MM.1S (cell line): ENCODE measurements at regions not wholly inside any gene's neighbourhood (a gene's known extent, or its start where the extent isn't known, plus 50 kb on each side); places are given as distances from the start of the nearest gene placed in this dataset.
"Not testable (repeated sequence)": the region's sequence is repeated elsewhere in the genome, so short reads cannot be mapped to it uniquely, and the experiment has no call there.

ENCODE experiments used
- DNase-seq: peaks from one replicate; pipeline ENCODE4 v3.0.0-alpha.2; 2015
- H2AFZ ChIP-seq: fragments of 300-600 bp; sonication (generic); 2 replicates; pipeline ENCODE4 v1.6.0; 2016; ENCODE audit warnings: antibody characterized with exemption, low read length
- H3F3A ChIP-seq: fragments of 300-600 bp; sonication (generic); 2 replicates; pipeline ENCODE4 v1.6.1; 2016; ENCODE audit warnings: mild to moderate bottlenecking, antibody characterized with exemption, low read length, moderate library complexity, mixed read lengths; ENCODE audit not compliant: insufficient read depth
- H3K27ac ChIP-seq: fragments of 300-600 bp; sonication (generic); 2 replicates; pipeline ENCODE4 v1.5.1; 2016; ENCODE audit warnings: mild to moderate bottlenecking, low read length
- H3K27me3 ChIP-seq: fragments of 300-600 bp; sonication (generic); replicated peaks from 2 replicates; pipeline ENCODE4 v1.6.0; 2016; ENCODE audit warnings: low read length; ENCODE audit not compliant: insufficient read depth
- H3K36me3 ChIP-seq: fragments of 300-600 bp; sonication (generic); replicated peaks from 2 replicates; pipeline ENCODE4 v1.6.1; 2016; ENCODE audit warnings: mild to moderate bottlenecking, low read length, mixed read lengths; ENCODE audit not compliant: insufficient read depth
- H3K4me1 ChIP-seq: fragments of 300-600 bp; sonication (generic); 2 replicates; pipeline ENCODE4 v1.6.1; 2016; ENCODE audit warnings: low read length, mixed read lengths
- H3K4me2 ChIP-seq: fragments of 300-600 bp; sonication (generic); 2 replicates; pipeline ENCODE4 v1.6.0; 2016; ENCODE audit warnings: low read depth, low read length
- H3K4me3 ChIP-seq: fragments of 300-600 bp; sonication (generic); 2 replicates; pipeline ENCODE4 v1.5.1; 2016; ENCODE audit warnings: low read length, mixed read lengths
- H3K79me2 ChIP-seq: fragments of 300-600 bp; sonication (generic); 2 replicates; pipeline ENCODE4 v1.6.1; 2016; ENCODE audit warnings: mixed run types, low read length, mixed read lengths
- H3K9ac ChIP-seq: fragments of 300-600 bp; sonication (generic); 2 replicates; pipeline ENCODE4 v1.6.1; 2016; ENCODE audit warnings: low read length, mixed read lengths
- H3K9me2 ChIP-seq: fragments of 300-600 bp; sonication (generic); replicated peaks from 2 replicates; pipeline ENCODE4 v1.6.1; 2016; ENCODE audit warnings: mild to moderate bottlenecking, low read length, mixed read lengths; ENCODE audit not compliant: insufficient read depth
- H3K9me3 ChIP-seq: fragments of 300-600 bp; sonication (generic); replicated peaks from 2 replicates; pipeline ENCODE4 v1.6.1; 2016; ENCODE audit warnings: mild to moderate bottlenecking, low read length, mixed read lengths; ENCODE audit not compliant: insufficient read depth
- H4K20me1 ChIP-seq: fragments of 300-600 bp; sonication (generic); 2 replicates; pipeline ENCODE4 v1.6.1; 2016; ENCODE audit warnings: mild to moderate bottlenecking, low read length, moderate library complexity, mixed read lengths; ENCODE audit not compliant: insufficient read depth
- EZH2 ChIP-seq: fragments of 300-600 bp; sonication (generic); optimal IDR thresholded peaks from 2 replicates; pipeline ENCODE3; 2017; ENCODE audit warnings: low read depth, mild to moderate bottlenecking, antibody characterized with exemption, low read length, mixed read lengths
- EZH2phosphoT487 ChIP-seq: fragments of 300-600 bp; sonication (generic); IDR thresholded peaks from 2 replicates; pipeline ENCODE4 v1.6.1; 2018; ENCODE audit warnings: antibody characterized with exemption, low read length
- TF ChIP-seq, protein P1 (sequence below): fragments of 300-600 bp; sonication (generic); IDR thresholded peaks from 2 replicates; pipeline ENCODE4 v1.5.1; 2016; ENCODE audit warnings: antibody characterized with exemption, low read length, mixed read lengths

DNA sequence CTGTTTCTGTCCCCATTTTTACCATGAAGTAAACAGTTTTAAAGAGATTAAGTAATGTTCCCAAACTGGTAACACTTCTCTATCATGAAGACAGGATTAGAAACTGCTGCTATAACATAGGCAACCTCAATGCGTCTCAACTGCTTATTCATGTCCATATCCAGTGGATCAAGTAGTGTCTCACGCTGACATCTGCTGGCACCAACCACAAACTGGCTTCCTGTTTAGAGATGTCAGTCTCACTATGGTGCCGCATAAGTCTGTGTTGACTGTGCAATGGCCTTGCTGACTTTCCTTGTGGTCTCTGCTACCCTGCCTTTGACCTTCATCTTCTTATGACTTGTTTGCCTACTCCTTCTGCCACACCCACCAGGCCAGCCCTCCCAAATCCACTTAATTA is 369.6 kb upstream of the DPP6 start:
- TF ChIP-seq, protein P1, sequence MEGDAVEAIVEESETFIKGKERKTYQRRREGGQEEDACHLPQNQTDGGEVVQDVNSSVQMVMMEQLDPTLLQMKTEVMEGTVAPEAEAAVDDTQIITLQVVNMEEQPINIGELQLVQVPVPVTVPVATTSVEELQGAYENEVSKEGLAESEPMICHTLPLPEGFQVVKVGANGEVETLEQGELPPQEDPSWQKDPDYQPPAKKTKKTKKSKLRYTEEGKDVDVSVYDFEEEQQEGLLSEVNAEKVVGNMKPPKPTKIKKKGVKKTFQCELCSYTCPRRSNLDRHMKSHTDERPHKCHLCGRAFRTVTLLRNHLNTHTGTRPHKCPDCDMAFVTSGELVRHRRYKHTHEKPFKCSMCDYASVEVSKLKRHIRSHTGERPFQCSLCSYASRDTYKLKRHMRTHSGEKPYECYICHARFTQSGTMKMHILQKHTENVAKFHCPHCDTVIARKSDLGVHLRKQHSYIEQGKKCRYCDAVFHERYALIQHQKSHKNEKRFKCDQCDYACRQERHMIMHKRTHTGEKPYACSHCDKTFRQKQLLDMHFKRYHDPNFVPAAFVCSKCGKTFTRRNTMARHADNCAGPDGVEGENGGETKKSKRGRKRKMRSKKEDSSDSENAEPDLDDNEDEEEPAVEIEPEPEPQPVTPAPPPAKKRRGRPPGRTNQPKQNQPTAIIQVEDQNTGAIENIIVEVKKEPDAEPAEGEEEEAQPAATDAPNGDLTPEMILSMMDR = no peak
- TF ChIP-seq EZH2phosphoT487 (no peak), EZH2 (no peak)
- Histone ChIP-seq H3K4me2 (no peak overlapping the region), H3K9me3 (no peaks in the 10 kb centered on the region), H3K4me1 (no peaks in the 10 kb centered on the region), H3K9me2 (no peaks in the 10 kb centered on the region), H3F3A (no peaks in the 10 kb centered on the region), H3K36me3 (no peaks in the 10 kb centered on the region), H4K20me1 (no peaks in the 10 kb centered on the region), H3K79me2 (no peaks in the 10 kb centered on the region), H3K9ac (no peak overlapping the region), H3K4me3 (no peak overlapping the region), H3K27ac (no peak overlapping the region), H2AFZ (no peak overlapping the region), H3K27me3 (no peaks in the 10 kb centered on the region)
- no peak for DNase-seq

DNA sequence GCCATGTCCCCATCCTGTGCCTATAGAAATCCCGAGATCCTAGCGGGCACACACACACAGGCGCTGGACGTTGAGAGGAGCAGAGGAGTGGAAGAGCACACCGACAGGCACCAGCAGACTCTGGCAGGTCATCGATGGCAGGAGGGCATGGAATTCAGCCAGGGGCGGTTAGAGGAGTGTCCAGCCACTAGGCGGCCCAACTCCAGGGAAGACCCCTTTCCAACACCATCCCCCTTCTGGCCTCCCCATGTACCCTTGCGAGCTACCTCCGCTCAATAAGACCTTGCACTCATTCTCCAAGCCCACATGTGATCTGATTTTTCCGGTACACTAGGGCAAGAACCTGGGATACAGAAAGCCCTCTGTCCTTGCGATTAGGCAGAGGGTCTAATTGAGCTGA is 356.0 kb upstream of the DPP6 start:
- H3K4me3 ChIP-seq = no peak overlapping the region
- no peaks in the 10 kb centered on the region for H3K9me3 ChIP-seq
- TF ChIP-seq EZH2phosphoT487 = no peak
- no peak for TF ChIP-seq EZH2
- TF ChIP-seq, protein P1 = no peak
- no peak overlapping the region for H2AFZ ChIP-seq
- H3K9ac ChIP-seq = no peak overlapping the region
- H3F3A ChIP-seq = no peaks in the 10 kb centered on the region
- no peak overlapping the region for H3K27ac ChIP-seq
- H3K9me2 ChIP-seq = no peaks in the 10 kb centered on the region
- no peaks in the 10 kb centered on the region for H3K79me2 ChIP-seq
- no peak overlapping the region for H3K4me2 ChIP-seq
- no peak for DNase-seq
- no peaks in the 10 kb centered on the region for H4K20me1 ChIP-seq
- no peaks in the 10 kb centered on the region for H3K4me1 ChIP-seq
- H3K27me3 ChIP-seq = no peaks in the 10 kb centered on the region
- no peaks in the 10 kb centered on the region for H3K36me3 ChIP-seq

DNA sequence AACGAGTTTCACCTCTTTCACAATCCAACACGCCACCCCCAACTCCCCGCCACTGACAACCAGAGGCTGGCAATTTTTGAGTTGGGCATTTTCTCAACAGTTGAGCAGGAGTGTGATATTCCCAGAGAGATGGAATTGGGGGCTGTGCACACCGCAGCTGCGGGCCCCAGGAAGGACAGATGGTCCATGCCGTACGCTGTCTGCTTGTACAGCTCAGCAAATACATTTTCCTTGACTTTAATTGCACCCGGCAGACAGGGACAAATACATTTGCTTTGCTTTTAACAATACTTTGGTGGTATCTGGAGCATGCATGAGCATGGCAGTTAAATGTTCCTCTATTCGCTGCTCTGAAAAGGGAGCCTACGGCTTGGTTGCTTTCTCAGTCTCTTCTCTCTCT is 354.2 kb upstream of the DPP6 start:
- Histone ChIP-seq H3K27me3 (no peaks in the 10 kb centered on the region), H3F3A (no peaks in the 10 kb centered on the region), H3K9ac (no peak overlapping the region), H3K4me1 (no peaks in the 10 kb centered on the region), H3K4me2 (no peak overlapping the region), H3K9me2 (no peaks in the 10 kb centered on the region), H2AFZ (no peak overlapping the region), H3K9me3 (no peaks in the 10 kb centered on the region), H4K20me1 (no peaks in the 10 kb centered on the region), H3K4me3 (no peak overlapping the region), H3K27ac (no peak overlapping the region), H3K79me2 (no peaks in the 10 kb centered on the region), H3K36me3 (no peaks in the 10 kb centered on the region)
- no peak for DNase-seq
- no peak for TF ChIP-seq EZH2phosphoT487

DNA sequence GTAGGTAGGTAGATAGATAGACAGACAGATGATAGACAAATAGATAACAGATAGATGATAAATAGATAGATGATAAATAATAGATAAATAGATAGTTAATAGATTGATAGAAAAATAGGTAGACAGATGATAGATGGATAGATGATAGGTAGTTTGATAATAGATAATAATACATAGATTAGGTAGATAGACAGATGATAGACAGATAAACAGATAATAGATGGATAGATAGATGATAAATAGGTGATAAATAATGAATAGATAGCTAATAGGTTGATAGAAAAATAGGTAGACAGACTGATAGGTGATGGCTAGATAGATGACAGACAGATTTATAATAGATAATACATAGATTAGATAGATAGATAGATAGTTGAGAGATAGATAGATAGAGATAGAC is 350.5 kb upstream of the DPP6 start:
- H3K4me2 ChIP-seq = no peak overlapping the region
- H3K79me2 ChIP-seq = no peaks in the 10 kb centered on the region
- no peaks in the 10 kb centered on the region for H3F3A ChIP-seq
- H2AFZ ChIP-seq = no peak overlapping the region
- H3K27me3 ChIP-seq = no peaks in the 10 kb centered on the region
- no peaks in the 10 kb centered on the region for H3K9me2 ChIP-seq
- H3K36me3 ChIP-seq = no peaks in the 10 kb centered on the region
- DNase-seq = no peak
- H3K9ac ChIP-seq = no peak overlapping the region
- no peaks in the 10 kb centered on the region for H3K9me3 ChIP-seq
- H3K27ac ChIP-seq = no peak overlapping the region
- H3K4me3 ChIP-seq = no peak overlapping the region
- H3K4me1 ChIP-seq = no peaks in the 10 kb centered on the region
- H4K20me1 ChIP-seq = no peaks in the 10 kb centered on the region
- TF ChIP-seq EZH2phosphoT487 = no peak
- no peak for TF ChIP-seq EZH2
- TF ChIP-seq, protein P1 = no peak

DNA sequence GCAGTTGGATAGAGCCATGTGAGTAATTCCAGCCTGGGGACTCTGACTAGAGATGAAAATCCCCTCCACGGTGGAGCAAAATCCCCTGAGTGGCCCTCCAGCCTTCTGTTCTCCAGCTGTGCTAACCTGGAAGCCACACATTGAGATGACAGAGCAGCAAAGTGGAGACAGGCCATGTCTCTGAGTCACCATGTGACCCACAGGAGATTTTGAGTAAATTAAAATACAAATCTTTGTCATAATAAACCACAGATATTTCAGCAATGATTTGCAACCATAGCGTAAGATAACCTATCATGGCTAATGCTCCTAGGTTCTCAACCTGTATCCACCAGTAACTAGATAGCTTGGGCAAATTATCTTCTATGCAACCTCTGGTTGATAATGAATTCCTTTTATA is 328.3 kb upstream of the DPP6 start:
- H3F3A ChIP-seq, H3K27me3 ChIP-seq, H3K27ac ChIP-seq, H3K9me3 ChIP-seq, H3K4me3 ChIP-seq, H3K36me3 ChIP-seq, DNase-seq, H3K4me1 ChIP-seq, H3K4me2 ChIP-seq, H4K20me1 ChIP-seq, H3K79me2 ChIP-seq, H3K9me2 ChIP-seq, H3K9ac ChIP-seq, H2AFZ ChIP-seq: not testable (repeated sequence)

DNA sequence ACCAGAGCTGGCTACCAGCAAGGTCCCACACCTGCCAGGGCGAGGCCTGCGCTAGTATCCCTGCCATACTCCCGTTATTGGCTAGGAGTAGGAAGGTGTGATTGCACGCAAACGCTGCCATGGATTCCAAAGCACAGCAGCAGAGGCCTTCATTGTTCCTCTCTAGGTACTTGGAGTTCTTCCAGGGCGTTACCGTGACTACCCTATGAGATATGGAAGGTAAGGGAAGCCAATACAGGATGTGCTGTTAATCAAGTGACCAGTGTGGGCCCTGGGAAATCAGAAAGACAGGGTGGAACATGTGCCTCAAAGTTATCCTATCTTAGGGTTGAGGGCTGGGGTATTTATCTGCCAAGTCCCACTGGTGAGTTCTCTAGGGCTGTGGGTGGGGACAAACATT is 320.7 kb upstream of the DPP6 start:
- H3K9me3 ChIP-seq, H3F3A ChIP-seq, H3K4me1 ChIP-seq, H3K27ac ChIP-seq, H2AFZ ChIP-seq, H3K27me3 ChIP-seq, H3K36me3 ChIP-seq, H3K4me2 ChIP-seq, H4K20me1 ChIP-seq, H3K79me2 ChIP-seq, H3K9ac ChIP-seq, H3K4me3 ChIP-seq, DNase-seq, H3K9me2 ChIP-seq: not testable (repeated sequence)
